ENCODE measurements at regions not wholly inside any gene's neighbourhood (a gene's known extent, or its start where the extent isn't known, plus 50 kb on each side); places are given as distances from the start of the nearest gene placed in this dataset.

- Histone ChIP-seq H3K9ac (no peak overlapping the region), H3K9me3 (no peaks in the 10 kb centered on the region), H3K4me1 (ENCODE audit: control insufficient read depth in 1 of 2, insufficient read depth in 2 of 2, low read depth in 1 of 2, low read length in 1 of 2) (peaks cover 0 to 6% of the 10 kb centered on the region in 2 experiments; a peak in 2 of 4 replicates), H3K27ac (ENCODE audit: low read depth in 2 of 2, low read length in 1 of 2) (no peak overlapping the region), H3K4me2 (no peak overlapping the region), H3K4me3 (ENCODE audit: low read depth in 2 of 2, low read length in 1 of 2) (no peak overlapping the region), H2AFZ (ENCODE audit: low read depth) (no peak overlapping the region), H3K9me2 (no peaks in the 10 kb centered on the region), H3K79me2 (ENCODE audit: insufficient read depth) (peaks cover 7% of the 10 kb centered on the region), H3K36me3 (replicated peaks in 1 of 2; ENCODE audit: control insufficient read depth in 1 of 2, insufficient read depth in 2 of 2, low read length in 1 of 2) (peaks cover 4 to 44% of the 10 kb centered on the region in 2 experiments), H3F3A (replicated peaks; ENCODE audit: insufficient read depth) (peaks cover 5% of the 10 kb centered on the region), H4K20me1 (ENCODE audit: insufficient read depth) (no peaks in the 10 kb centered on the region), H3K27me3 (ENCODE audit: insufficient read depth) (no peaks in the 10 kb centered on the region)
- DNase-seq, result no peak
- 79% methylated on average over 6 of the region's 9 CpGs for WGBS (ENCODE audit: low lambda C conversion rate)
- TF ChIP-seq EZH2phosphoT487 (IDR thresholded peaks at IDR 0.05; ENCODE audit: borderline replicate concordance, low read depth), result no peak
- ChIA-PET CTCF (interaction anchor here (6.5 kb wide), 1 partner anchor 12 kb away, joined by 30 read pairs; no protein-coding TSS in a partner anchor), POLR2A (no interaction called here)
Measured at GRCh38 chr16:31709181-31709580, 164.4 kb upstream of the ZNF267 start.

- ChIA-PET POLR2A (no interaction called here), CTCF (interaction anchor here (0.7 to 6.5 kb wide), 5 partner anchors 12 to 267 kb away, joined by 3 to 30 read pairs (median 3); no protein-coding TSS in a partner anchor)
- Histone ChIP-seq H3K4me2 (no peak overlapping the region), H3K79me2 (ENCODE audit: insufficient read depth) (peaks cover 17% of the 10 kb centered on the region), H3K4me3 (ENCODE audit: low read depth in 2 of 2, low read length in 1 of 2) (no peak overlapping the region), H3K27me3 (ENCODE audit: insufficient read depth) (no peaks in the 10 kb centered on the region), H3K9me2 (no peaks in the 10 kb centered on the region), H4K20me1 (ENCODE audit: insufficient read depth) (no peaks in the 10 kb centered on the region), H3K36me3 (replicated peaks in 1 of 2; ENCODE audit: control insufficient read depth in 1 of 2, insufficient read depth in 2 of 2, low read length in 1 of 2) (peaks cover 4 to 34% of the 10 kb centered on the region in 2 experiments), H3K9me3 (no peaks in the 10 kb centered on the region), H2AFZ (ENCODE audit: low read depth) (no peak overlapping the region), H3K27ac (ENCODE audit: low read depth in 2 of 2, low read length in 1 of 2) (no peak overlapping the region), H3K4me1 (ENCODE audit: control insufficient read depth in 1 of 2, insufficient read depth in 2 of 2, low read depth in 1 of 2, low read length in 1 of 2) (peaks cover 0 to 16% of the 10 kb centered on the region in 2 experiments; a peak in 2 of 4 replicates), H3K9ac (no peak overlapping the region), H3F3A (replicated peaks; ENCODE audit: insufficient read depth) (peaks cover 5% of the 10 kb centered on the region)
- WGBS (ENCODE audit: low lambda C conversion rate), result 90% methylated on average over 7 of the region's 10 CpGs
- no peak for DNase-seq
- no peak for TF ChIP-seq EP300 (IDR thresholded peaks at IDR 0.05; ENCODE audit: borderline replicate concordance in 1 of 2, low read depth in 1 of 2, low read length in 1 of 2)
- TF ChIP-seq JUND (IDR thresholded peaks at IDR 0.05), result no peak
- TF ChIP-seq MAX (IDR thresholded peaks at IDR 0.05; ENCODE audit: low read depth), result no peak
- no peak for TF ChIP-seq PBX3 (IDR thresholded peaks at IDR 0.05)
- no peak for TF ChIP-seq RFX5 (IDR thresholded peaks at IDR 0.05; ENCODE audit: low read length)
- TF ChIP-seq RXRA (IDR thresholded peaks at IDR 0.05; ENCODE audit: borderline replicate concordance, low read depth), result no peak
- TF ChIP-seq NFIC (IDR thresholded peaks at IDR 0.05; ENCODE audit: borderline replicate concordance), result no peak
- TF ChIP-seq MXI1 (IDR thresholded peaks at IDR 0.05; ENCODE audit: low read depth, low read length), result no peak
- TF ChIP-seq IRF3 (IDR thresholded peaks at IDR 0.05; ENCODE audit: low read depth, low read length), result no peak
- TF ChIP-seq CHD2 (IDR thresholded peaks at IDR 0.05; ENCODE audit: low read length, partially characterized antibody), result no peak
Measured at GRCh38 chr16:31710134-31710533, 163.5 kb upstream of the ZNF267 start.
